ENCODE measurements at regions not wholly inside any gene's neighbourhood (a gene's known extent, or its start where the extent isn't known, plus 50 kb on each side); places are given as distances from the start of the nearest gene placed in this dataset.

GRCh38 chr4:163941221-163941905, 446.9 kb downstream of the TMA16 start:
- TF ChIP-seq SUZ12 (IDR thresholded peaks at IDR 0.05; ENCODE audit: extremely low read depth, insufficient read depth, insufficient read length) (no peak), ZNF274 (IDR thresholded peaks at IDR 0.05; ENCODE audit: low read depth, low read length) (no peak), YY1 (IDR thresholded peaks at IDR 0.05; ENCODE audit: insufficient read depth, insufficient read length) (no peak)
- Histone ChIP-seq H3K4me1 (ENCODE audit: insufficient read depth, insufficient read length) (no peaks in the 10 kb centered on the region), H3K9me3 (ENCODE audit: insufficient read depth, low read length) (no peaks in the 10 kb centered on the region), H3K27me3 (ENCODE audit: insufficient read depth, insufficient read length) (no peaks in the 10 kb centered on the region), H3K4me3 (ENCODE audit: insufficient read length, low read depth) (no peak overlapping the region), H3K36me3 (ENCODE audit: insufficient read depth, insufficient read length, low read length) (no peaks in the 10 kb centered on the region), H3K9ac (ENCODE audit: insufficient read length, low read depth) (no peak overlapping the region)
- DNase-seq (ENCODE audit: low read depth, low spot score) = no peak

DNA sequence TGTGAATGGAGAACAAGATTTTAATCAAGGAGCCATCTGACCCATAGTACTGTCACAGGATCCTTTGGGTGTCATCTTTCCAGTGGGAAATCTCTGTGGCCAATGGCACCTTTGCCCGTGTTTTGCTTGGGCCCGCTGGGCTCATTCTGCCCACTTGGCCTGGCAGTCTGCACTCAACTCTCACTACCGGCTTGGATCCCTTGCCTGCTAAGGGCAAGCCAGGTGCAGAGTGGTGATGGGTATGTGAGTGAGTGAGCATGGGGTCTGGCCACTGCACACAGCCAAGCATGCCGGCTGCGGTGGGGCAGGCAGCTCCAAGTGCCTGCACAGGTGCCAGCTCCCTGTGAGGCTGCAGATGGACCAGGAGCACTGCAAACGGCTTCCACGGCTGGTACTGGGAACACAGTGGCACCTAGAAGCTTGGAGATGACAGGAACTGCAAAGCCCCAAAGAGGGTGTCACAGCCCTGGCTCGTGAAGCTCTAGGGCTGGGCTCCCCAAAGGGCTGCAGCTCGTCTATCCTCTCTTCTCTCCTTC, 454.5 kb downstream of the TMA16 start:
- Histone ChIP-seq H3K4me1 (ENCODE audit: insufficient read depth, insufficient read length) (no peaks in the 10 kb centered on the region), H3K9ac (ENCODE audit: insufficient read length, low read depth) (no peak overlapping the region), H3K9me3 (ENCODE audit: insufficient read depth, low read length) (no peaks in the 10 kb centered on the region; the same call in 1 of the 2 replicates), H3K36me3 (ENCODE audit: insufficient read depth, insufficient read length, low read length) (no peaks in the 10 kb centered on the region), H3K27me3 (ENCODE audit: insufficient read depth, insufficient read length) (no peaks in the 10 kb centered on the region), H3K4me3 (ENCODE audit: insufficient read length, low read depth) (no peak overlapping the region)
- no peak for DNase-seq (ENCODE audit: low read depth, low spot score)
- TF ChIP-seq ZNF274 (IDR thresholded peaks at IDR 0.05; ENCODE audit: low read depth, low read length) = no peak
- no peak for TF ChIP-seq YY1 (IDR thresholded peaks at IDR 0.05; ENCODE audit: insufficient read depth, insufficient read length)
- no peak for TF ChIP-seq SUZ12 (IDR thresholded peaks at IDR 0.05; ENCODE audit: extremely low read depth, insufficient read depth, insufficient read length)

DNA sequence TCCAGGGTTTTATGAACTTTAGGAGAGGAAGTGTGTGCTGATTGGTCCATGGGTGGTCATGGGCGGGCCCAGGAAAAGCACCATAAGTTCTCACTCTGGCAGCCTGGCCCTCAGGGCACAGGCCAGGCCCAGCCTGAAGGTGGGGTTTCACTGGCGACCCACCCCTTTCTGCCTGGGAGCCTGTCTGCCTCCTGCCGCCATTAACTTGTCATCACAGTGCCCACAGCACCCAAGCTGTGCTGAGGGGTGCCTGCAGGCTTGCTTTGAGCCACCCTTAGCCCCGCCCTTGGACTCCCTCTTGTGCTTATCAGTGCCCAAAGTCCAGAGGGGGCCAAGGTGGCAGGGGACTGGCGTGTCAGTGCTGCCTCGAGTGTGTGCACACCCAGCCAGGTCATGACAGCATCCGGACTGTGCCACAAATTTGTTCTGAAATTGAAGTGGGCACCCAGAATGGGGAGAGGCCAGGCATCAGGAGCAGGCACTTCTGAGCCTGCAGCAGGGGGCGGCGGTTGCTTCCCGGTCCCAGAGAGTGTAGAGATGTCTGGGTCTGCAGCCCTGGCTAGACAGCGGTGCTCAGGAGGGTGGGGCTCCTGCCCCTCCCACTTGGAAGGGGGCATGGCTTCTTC, 455.6 kb downstream of the TMA16 start:
- DNase-seq (ENCODE audit: low read depth, low spot score) = no peak
- H3K4me1 ChIP-seq (ENCODE audit: insufficient read depth, insufficient read length) = no peaks in the 10 kb centered on the region
- no peak overlapping the region for H3K9ac ChIP-seq (ENCODE audit: insufficient read length, low read depth)
- H3K4me3 ChIP-seq (ENCODE audit: insufficient read length, low read depth) = no peak overlapping the region
- H3K9me3 ChIP-seq (ENCODE audit: insufficient read depth, low read length) = no peaks in the 10 kb centered on the region; the same call in 1 of the 2 replicates
- H3K27me3 ChIP-seq (ENCODE audit: insufficient read depth, insufficient read length) = no peaks in the 10 kb centered on the region
- no peaks in the 10 kb centered on the region for H3K36me3 ChIP-seq (ENCODE audit: insufficient read depth, insufficient read length, low read length)
- TF ChIP-seq ZNF274 (IDR thresholded peaks at IDR 0.05; ENCODE audit: low read depth, low read length) (no peak), SUZ12 (IDR thresholded peaks at IDR 0.05; ENCODE audit: extremely low read depth, insufficient read depth, insufficient read length) (no peak), YY1 (IDR thresholded peaks at IDR 0.05; ENCODE audit: insufficient read depth, insufficient read length) (no peak)

GRCh38 chr4:163955288-163955687, 460.8 kb downstream of the TMA16 start:
- no peak overlapping the region for H3K4me3 ChIP-seq (ENCODE audit: insufficient read length, low read depth)
- H3K9ac ChIP-seq (ENCODE audit: insufficient read length, low read depth) = no peak overlapping the region
- no peaks in the 10 kb centered on the region for H3K27me3 ChIP-seq (ENCODE audit: insufficient read depth, insufficient read length)
- no peaks in the 10 kb centered on the region for H3K36me3 ChIP-seq (ENCODE audit: insufficient read depth, insufficient read length, low read length)
- TF ChIP-seq ZNF274 (IDR thresholded peaks at IDR 0.05; ENCODE audit: low read depth, low read length) = no peak
- no peak for TF ChIP-seq SUZ12 (IDR thresholded peaks at IDR 0.05; ENCODE audit: extremely low read depth, insufficient read depth, insufficient read length)
- no peak for TF ChIP-seq YY1 (IDR thresholded peaks at IDR 0.05; ENCODE audit: insufficient read depth, insufficient read length)
- DNase-seq (ENCODE audit: low read depth, low spot score) = no peak
- no peaks in the 10 kb centered on the region for H3K9me3 ChIP-seq (ENCODE audit: insufficient read depth, low read length)
- no peaks in the 10 kb centered on the region for H3K4me1 ChIP-seq (ENCODE audit: insufficient read depth, insufficient read length)

GRCh38 chr4:163958751-163959150, 464.3 kb downstream of the TMA16 start:
- H3K27me3 ChIP-seq (ENCODE audit: insufficient read depth, insufficient read length) = no peaks in the 10 kb centered on the region
- no peak for DNase-seq (ENCODE audit: low read depth, low spot score)
- H3K4me1 ChIP-seq (ENCODE audit: insufficient read depth, insufficient read length) = no peaks in the 10 kb centered on the region
- no peaks in the 10 kb centered on the region for H3K9me3 ChIP-seq (ENCODE audit: insufficient read depth, low read length)
- H3K36me3 ChIP-seq (ENCODE audit: insufficient read depth, insufficient read length, low read length) = no peaks in the 10 kb centered on the region
- no peak overlapping the region for H3K9ac ChIP-seq (ENCODE audit: insufficient read length, low read depth)
- TF ChIP-seq SUZ12 (IDR thresholded peaks at IDR 0.05; ENCODE audit: extremely low read depth, insufficient read depth, insufficient read length) (no peak), YY1 (IDR thresholded peaks at IDR 0.05; ENCODE audit: insufficient read depth, insufficient read length) (no peak), ZNF274 (IDR thresholded peaks at IDR 0.05; ENCODE audit: low read depth, low read length) (no peak)
- no peak overlapping the region for H3K4me3 ChIP-seq (ENCODE audit: insufficient read length, low read depth)

DNA sequence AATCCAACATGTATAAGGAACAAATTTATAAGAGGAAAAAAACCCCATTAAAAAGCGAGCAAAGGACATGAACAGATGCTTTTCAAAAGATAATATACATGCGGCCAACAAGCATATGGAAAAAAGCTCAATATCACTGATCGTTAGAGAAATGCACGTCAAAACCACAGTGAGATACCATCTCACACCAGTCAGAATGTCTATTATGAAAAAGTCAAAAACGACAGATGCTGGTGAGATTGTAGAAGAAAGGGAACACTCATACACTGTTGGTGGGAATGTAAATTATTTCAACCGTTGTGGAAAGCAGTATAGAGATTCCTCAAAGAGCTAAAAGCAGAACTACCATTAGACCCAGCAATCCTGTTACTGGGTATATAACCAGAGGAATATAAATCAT, 465.4 kb downstream of the TMA16 start:
- no peak overlapping the region for H3K4me3 ChIP-seq (ENCODE audit: insufficient read length, low read depth)
- H3K9ac ChIP-seq (ENCODE audit: insufficient read length, low read depth) = no peak overlapping the region
- no peaks in the 10 kb centered on the region for H3K36me3 ChIP-seq (ENCODE audit: insufficient read depth, insufficient read length, low read length)
- H3K4me1 ChIP-seq (ENCODE audit: insufficient read depth, insufficient read length) = no peaks in the 10 kb centered on the region
- DNase-seq (ENCODE audit: low read depth, low spot score) = no peak
- TF ChIP-seq ZNF274 (IDR thresholded peaks at IDR 0.05; ENCODE audit: low read depth, low read length) = no peak
- TF ChIP-seq YY1 (IDR thresholded peaks at IDR 0.05; ENCODE audit: insufficient read depth, insufficient read length) = no peak
- no peak for TF ChIP-seq SUZ12 (IDR thresholded peaks at IDR 0.05; ENCODE audit: extremely low read depth, insufficient read depth, insufficient read length)
- no peaks in the 10 kb centered on the region for H3K27me3 ChIP-seq (ENCODE audit: insufficient read depth, insufficient read length)
- no peaks in the 10 kb centered on the region for H3K9me3 ChIP-seq (ENCODE audit: insufficient read depth, low read length)

DNA sequence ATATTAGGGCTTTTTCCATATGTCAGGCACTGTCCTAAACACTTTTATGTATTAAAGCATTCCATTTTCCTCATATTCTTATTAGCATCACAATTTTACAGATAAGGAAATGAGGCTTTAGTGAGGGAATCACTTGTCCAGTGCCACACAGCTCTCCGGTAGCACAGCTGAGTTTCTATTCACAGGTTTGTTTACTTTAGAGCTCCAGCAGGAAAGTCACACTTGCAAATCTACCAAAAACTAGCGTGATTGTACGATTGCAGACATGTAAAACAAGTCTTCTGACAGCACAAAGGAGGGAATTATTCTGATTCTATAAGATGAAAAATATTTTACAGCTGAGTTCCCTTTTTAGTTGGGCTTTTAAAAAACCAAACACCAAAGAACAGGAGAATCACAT, 472.1 kb downstream of the TMA16 start:
- TF ChIP-seq ZNF274 (IDR thresholded peaks at IDR 0.05; ENCODE audit: low read depth, low read length) (no peak), YY1 (IDR thresholded peaks at IDR 0.05; ENCODE audit: insufficient read depth, insufficient read length) (no peak), SUZ12 (IDR thresholded peaks at IDR 0.05; ENCODE audit: extremely low read depth, insufficient read depth, insufficient read length) (no peak)
- H3K9me3 ChIP-seq (ENCODE audit: insufficient read depth, low read length) = no peaks in the 10 kb centered on the region
- H3K4me1 ChIP-seq (ENCODE audit: insufficient read depth, insufficient read length) = no peaks in the 10 kb centered on the region
- H3K9ac ChIP-seq (ENCODE audit: insufficient read length, low read depth) = no peak overlapping the region
- H3K4me3 ChIP-seq (ENCODE audit: insufficient read length, low read depth) = no peak overlapping the region
- no peaks in the 10 kb centered on the region for H3K36me3 ChIP-seq (ENCODE audit: insufficient read depth, insufficient read length, low read length)
- H3K27me3 ChIP-seq (ENCODE audit: insufficient read depth, insufficient read length) = no peaks in the 10 kb centered on the region
- DNase-seq (ENCODE audit: low read depth, low spot score) = no peak

Data from NT2/D1 (cell line).